ENCODE measurements at regions not wholly inside any gene's neighbourhood (a gene's known extent, or its start where the extent isn't known, plus 50 kb on each side); places are given as distances from the start of the nearest gene placed in this dataset.

- no peaks in the 10 kb centered on the region for H3K9me3 ChIP-seq (ENCODE audit: control insufficient read depth, insufficient read depth, low read length)
- no peak overlapping the region for H3K27ac ChIP-seq (ENCODE audit: low read depth, low read length)
Measured at GRCh38 chr4:127217586-127218229, 415.0 kb upstream of the INTU start.

GRCh38 chr4:127219232-127219631, 413.5 kb upstream of the INTU start:
- H3K36me3 ChIP-seq (ENCODE audit: control insufficient read depth, low read length): no peaks in the 10 kb centered on the region
- H3K4me2 ChIP-seq (ENCODE audit: low read length): no peak overlapping the region
- H3K4me1 ChIP-seq (ENCODE audit: control insufficient read depth, low read length): no peaks in the 10 kb centered on the region
- no peaks in the 10 kb centered on the region for H3K79me2 ChIP-seq (ENCODE audit: control insufficient read depth, low read length)
- no peaks in the 10 kb centered on the region for H3K9me3 ChIP-seq (ENCODE audit: control insufficient read depth, insufficient read depth, low read length)
- no peaks in the 10 kb centered on the region for H3K27me3 ChIP-seq (ENCODE audit: control insufficient read depth, low read length)
- H3F3A ChIP-seq (ENCODE audit: control insufficient read depth, insufficient read depth): no peaks in the 10 kb centered on the region
- no peaks in the 10 kb centered on the region for H4K20me1 ChIP-seq (ENCODE audit: control insufficient read depth, insufficient read depth, low read depth, low read length)
- H3K4me3 ChIP-seq (ENCODE audit: low read length): no peak overlapping the region
- TF ChIP-seq CTCF (IDR thresholded peaks at IDR 0.05; ENCODE audit: low read depth, low read length, poor library complexity, severe bottlenecking) (no peak), EZH2phosphoT487 (IDR thresholded peaks at IDR 0.05; ENCODE audit: borderline replicate concordance, low read length) (no peak)
- no peak overlapping the region for H3K27ac ChIP-seq (ENCODE audit: low read depth, low read length)
- no peaks in the 10 kb centered on the region for H3K9me2 ChIP-seq (replicated peaks; ENCODE audit: control insufficient read depth, low read length)

More at GRCh38 chr4:127217586-127218229, 415.0 kb upstream of the INTU start:
- Histone ChIP-seq H3K4me3 (ENCODE audit: low read length) (no peak overlapping the region), H3K4me1 (ENCODE audit: control insufficient read depth, low read length) (no peaks in the 10 kb centered on the region), H4K20me1 (ENCODE audit: control insufficient read depth, insufficient read depth, low read depth, low read length) (no peaks in the 10 kb centered on the region), H3F3A (ENCODE audit: control insufficient read depth, insufficient read depth) (no peaks in the 10 kb centered on the region), H3K79me2 (ENCODE audit: control insufficient read depth, low read length) (no peaks in the 10 kb centered on the region), H3K4me2 (ENCODE audit: low read length) (no peak overlapping the region), H3K27me3 (ENCODE audit: control insufficient read depth, low read length) (no peaks in the 10 kb centered on the region), H3K9me2 (replicated peaks; ENCODE audit: control insufficient read depth, low read length) (no peaks in the 10 kb centered on the region), H3K36me3 (ENCODE audit: control insufficient read depth, low read length) (no peaks in the 10 kb centered on the region)
- no peak for TF ChIP-seq CTCF (IDR thresholded peaks at IDR 0.05; ENCODE audit: low read depth, low read length, poor library complexity, severe bottlenecking)
- no peak for TF ChIP-seq EZH2phosphoT487 (IDR thresholded peaks at IDR 0.05; ENCODE audit: borderline replicate concordance, low read length)

- no peaks in the 10 kb centered on the region for H3K9me2 ChIP-seq (replicated peaks; ENCODE audit: control insufficient read depth, low read length)
- no peak for TF ChIP-seq CTCF (IDR thresholded peaks at IDR 0.05; ENCODE audit: low read depth, low read length, poor library complexity, severe bottlenecking)
- no peaks in the 10 kb centered on the region for H3F3A ChIP-seq (ENCODE audit: control insufficient read depth, insufficient read depth)
Measured at GRCh38 chr4:127224556-127224955, 408.2 kb upstream of the INTU start.

More at GRCh38 chr4:127224556-127224955, 408.2 kb upstream of the INTU start:
- Histone ChIP-seq H3K27ac (ENCODE audit: low read depth, low read length) (no peak overlapping the region), H3K9me3 (ENCODE audit: control insufficient read depth, insufficient read depth, low read length) (no peaks in the 10 kb centered on the region), H3K27me3 (ENCODE audit: control insufficient read depth, low read length) (no peaks in the 10 kb centered on the region), H3K4me1 (ENCODE audit: control insufficient read depth, low read length) (no peaks in the 10 kb centered on the region), H3K4me2 (ENCODE audit: low read length) (no peak overlapping the region), H4K20me1 (ENCODE audit: control insufficient read depth, insufficient read depth, low read depth, low read length) (no peaks in the 10 kb centered on the region), H3K79me2 (ENCODE audit: control insufficient read depth, low read length) (no peaks in the 10 kb centered on the region), H3K36me3 (ENCODE audit: control insufficient read depth, low read length) (no peaks in the 10 kb centered on the region), H3K4me3 (ENCODE audit: low read length) (no peak overlapping the region)
